ENCODE measurements at regions not wholly inside any gene's neighbourhood (a gene's known extent, or its start where the extent isn't known, plus 50 kb on each side); places are given as distances from the start of the nearest gene placed in this dataset.

DNA sequence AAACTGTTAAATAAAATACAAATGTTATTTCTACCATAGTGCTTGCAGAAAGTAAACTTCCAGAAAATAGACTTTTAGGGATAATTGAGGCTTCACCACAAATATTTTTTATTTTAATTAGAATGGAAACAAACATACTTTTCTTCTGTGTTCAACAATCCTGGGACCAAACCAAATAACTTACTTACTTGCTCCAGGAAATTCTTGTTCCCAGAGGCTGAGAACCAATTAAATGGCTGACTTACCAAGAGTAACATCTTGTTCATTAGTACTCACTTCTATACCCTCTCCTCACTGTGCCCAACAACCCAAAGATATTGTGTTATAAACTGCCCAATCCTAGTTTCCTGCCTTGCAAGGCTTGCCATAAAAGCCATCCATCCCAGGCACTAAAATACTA lies 172.2 kb upstream of the PFN2 start:
- no peak for DNase-seq (ENCODE audit: insufficient read length)
- FAIRE-seq = no peak
- TF ChIP-seq TAF1 (IDR thresholded peaks at IDR 0.05; ENCODE audit: borderline replicate concordance, low read depth, low read length) (no peak), POLR2A (IDR thresholded peaks at IDR 0.05; ENCODE audit: low read depth, low read length) (no peak), POLR2AphosphoS5 (IDR thresholded peaks at IDR 0.05; ENCODE audit: low read depth, low read length) (no peak)

DNA sequence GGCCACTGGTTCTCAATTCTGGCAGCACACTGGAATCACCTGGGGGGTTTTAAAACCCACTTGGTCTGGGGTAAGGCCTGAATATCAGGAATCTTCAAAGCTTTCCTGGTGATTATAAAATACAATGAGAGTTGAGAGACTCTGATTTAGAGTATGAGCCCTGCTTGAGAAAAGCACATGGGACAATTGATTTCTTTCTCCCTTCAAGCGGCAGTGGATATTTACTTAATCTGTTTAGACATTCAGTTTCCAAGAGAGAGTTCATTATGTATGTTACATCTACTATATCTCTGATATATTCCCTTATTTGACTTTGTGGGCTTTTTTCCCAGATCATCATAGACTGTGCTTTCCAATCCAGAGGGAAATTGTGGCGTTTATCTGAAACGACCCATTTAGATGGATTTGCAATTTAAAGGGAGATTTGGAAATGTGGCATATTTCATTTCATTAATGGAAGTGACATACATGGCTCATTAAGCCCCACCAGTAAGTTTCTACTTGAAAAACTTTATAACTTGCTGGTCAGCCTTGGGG lies 171.2 kb upstream of the PFN2 start:
- FAIRE-seq (no peak), DNase-seq (ENCODE audit: insufficient read length) (no peak)
- TF ChIP-seq POLR2A (IDR thresholded peaks at IDR 0.05; ENCODE audit: low read depth, low read length) (no peak), TAF1 (IDR thresholded peaks at IDR 0.05; ENCODE audit: borderline replicate concordance, low read depth, low read length) (no peak), POLR2AphosphoS5 (IDR thresholded peaks at IDR 0.05; ENCODE audit: low read depth, low read length) (no peak)

DNA sequence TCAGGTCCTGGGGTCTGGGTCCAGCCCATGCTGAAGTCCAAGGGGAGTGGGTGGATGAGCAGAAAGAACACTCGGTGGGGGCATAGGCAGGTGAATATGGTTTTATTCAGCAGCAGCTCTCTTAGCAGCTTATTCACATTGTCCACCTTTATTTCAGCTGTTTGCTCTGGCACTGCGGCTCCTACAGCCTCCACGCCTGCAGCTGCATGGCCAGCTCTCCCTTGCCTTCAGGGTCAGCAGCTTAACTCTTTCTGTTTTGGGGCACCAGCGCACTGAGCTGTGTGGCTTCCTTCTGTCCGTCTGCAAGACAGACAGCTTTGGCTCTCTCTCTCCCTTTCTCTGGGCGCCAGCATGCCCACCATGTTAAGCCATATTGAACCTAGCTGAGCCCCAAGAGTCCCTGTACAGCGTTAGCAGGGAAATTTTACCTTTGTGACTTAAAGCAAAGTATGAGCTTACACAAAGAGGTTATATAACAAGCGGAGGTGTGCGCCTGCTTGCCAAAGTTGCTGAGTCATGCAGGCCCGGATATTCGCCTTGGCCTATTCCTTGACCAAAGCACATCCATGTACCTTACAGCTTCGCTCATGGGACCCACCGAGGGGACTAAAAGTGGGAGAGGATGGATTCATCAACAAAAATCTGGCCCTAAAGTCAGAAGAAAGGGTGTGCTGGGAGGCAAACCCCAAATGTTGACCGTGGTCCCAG lies 170.1 kb upstream of the PFN2 start:
- DNase-seq (ENCODE audit: insufficient read length) (no peak), FAIRE-seq (no peak)
- TF ChIP-seq POLR2AphosphoS5 (IDR thresholded peaks at IDR 0.05; ENCODE audit: low read depth, low read length) (no peak), POLR2A (IDR thresholded peaks at IDR 0.05; ENCODE audit: low read depth, low read length) (no peak), TAF1 (IDR thresholded peaks at IDR 0.05; ENCODE audit: borderline replicate concordance, low read depth, low read length) (no peak)

DNA sequence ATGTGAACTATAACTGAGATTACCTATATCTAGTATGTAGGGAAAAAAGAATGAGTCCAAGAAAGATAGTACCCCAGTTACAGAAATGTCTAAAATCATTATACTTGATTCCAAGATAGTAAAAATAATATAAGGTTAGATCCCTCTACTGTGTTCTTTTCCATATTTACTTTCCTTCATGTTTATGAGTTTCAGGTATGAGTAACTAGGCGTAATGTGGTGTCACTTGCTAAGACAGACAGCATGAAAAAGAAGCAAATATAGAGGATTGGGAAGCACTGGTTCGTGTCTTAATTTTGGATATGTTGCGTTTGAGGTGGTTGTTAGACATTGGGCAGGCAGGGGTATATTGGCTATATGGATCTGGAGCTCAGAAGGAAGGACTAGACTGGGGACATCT lies 168.1 kb upstream of the PFN2 start:
- TF ChIP-seq POLR2A (IDR thresholded peaks at IDR 0.05; ENCODE audit: low read depth, low read length) (no peak), POLR2AphosphoS5 (IDR thresholded peaks at IDR 0.05; ENCODE audit: low read depth, low read length) (no peak), TAF1 (IDR thresholded peaks at IDR 0.05; ENCODE audit: borderline replicate concordance, low read depth, low read length) (no peak)
- FAIRE-seq (no peak), DNase-seq (ENCODE audit: insufficient read length) (no peak)

DNA sequence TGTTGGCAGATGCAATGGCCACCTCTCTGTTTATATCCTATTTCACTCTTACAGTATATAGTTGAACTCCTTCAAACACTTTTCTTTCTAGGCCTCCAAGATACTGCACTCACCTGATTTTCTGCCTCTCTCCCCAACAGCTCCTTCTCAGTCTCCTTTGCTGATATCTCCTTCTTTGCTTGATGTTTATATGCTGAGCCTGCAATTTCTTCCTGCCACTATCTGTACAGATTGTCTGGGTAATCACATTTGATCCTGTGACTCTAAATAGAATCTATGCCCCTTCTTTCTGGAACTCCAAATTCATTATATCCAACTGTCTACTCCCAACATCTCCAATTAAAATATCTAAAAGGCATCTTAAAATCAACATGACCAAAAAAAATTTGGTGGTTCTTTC lies 165.5 kb upstream of the PFN2 start:
- no peak for FAIRE-seq

DNA sequence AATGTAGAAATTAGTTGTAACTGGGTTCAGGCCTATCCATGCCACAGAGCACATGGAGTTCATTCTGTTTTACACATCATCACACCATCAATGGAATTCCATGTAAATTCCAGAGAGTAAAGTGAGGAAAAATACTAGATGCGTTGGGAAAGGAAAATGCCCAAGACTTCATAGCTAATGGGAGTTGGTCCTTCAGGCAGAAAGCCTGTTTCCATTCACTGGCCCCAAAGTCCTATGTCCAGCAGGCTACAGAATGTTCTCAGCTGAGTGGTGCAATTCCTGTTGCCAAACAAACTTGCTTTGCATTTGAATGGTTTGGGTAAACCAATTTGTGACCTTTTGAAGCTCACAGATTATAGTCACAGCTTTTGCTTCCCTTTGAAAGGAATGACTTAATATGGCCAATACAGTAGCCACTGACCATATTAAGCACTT lies 164.6 kb upstream of the PFN2 start:
- FAIRE-seq = no peak
- no peak for DNase-seq (ENCODE audit: insufficient read length)
- TF ChIP-seq POLR2AphosphoS5 (IDR thresholded peaks at IDR 0.05; ENCODE audit: low read depth, low read length) (no peak), POLR2A (IDR thresholded peaks at IDR 0.05; ENCODE audit: low read depth, low read length) (no peak), TAF1 (IDR thresholded peaks at IDR 0.05; ENCODE audit: borderline replicate concordance, low read depth, low read length) (no peak)

More for the DNA sequence above, 165.5 kb upstream of the PFN2 start:
- TF ChIP-seq POLR2A (IDR thresholded peaks at IDR 0.05; ENCODE audit: low read depth, low read length) (no peak), TAF1 (IDR thresholded peaks at IDR 0.05; ENCODE audit: borderline replicate concordance, low read depth, low read length) (no peak), POLR2AphosphoS5 (IDR thresholded peaks at IDR 0.05; ENCODE audit: low read depth, low read length) (no peak)
- DNase-seq (ENCODE audit: insufficient read length) = no peak

DNA sequence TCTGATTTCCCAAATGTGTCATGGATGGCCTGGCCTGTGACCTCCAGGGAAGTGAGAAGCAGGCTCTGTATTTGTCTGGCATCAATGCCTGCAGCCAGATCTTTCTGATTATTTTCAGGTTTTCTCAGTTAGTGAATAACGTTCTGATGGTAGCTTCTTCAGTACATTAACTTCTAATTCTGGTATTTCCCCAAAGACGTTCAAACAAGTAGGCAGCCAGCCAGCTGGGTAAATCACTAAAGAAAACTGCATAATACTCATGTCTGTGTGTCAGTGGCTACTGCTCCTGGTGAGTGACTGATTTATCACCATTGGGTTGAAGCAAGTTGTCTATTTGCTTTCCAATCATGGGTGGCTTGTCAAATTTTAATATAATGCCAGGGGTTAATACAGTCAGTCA lies 162.6 kb upstream of the PFN2 start:
- FAIRE-seq (no peak), DNase-seq (ENCODE audit: insufficient read length) (no peak)
- no peak for TF ChIP-seq POLR2A (IDR thresholded peaks at IDR 0.05; ENCODE audit: low read depth, low read length)
- no peak for TF ChIP-seq TAF1 (IDR thresholded peaks at IDR 0.05; ENCODE audit: borderline replicate concordance, low read depth, low read length)
- no peak for TF ChIP-seq POLR2AphosphoS5 (IDR thresholded peaks at IDR 0.05; ENCODE audit: low read depth, low read length)

DNA sequence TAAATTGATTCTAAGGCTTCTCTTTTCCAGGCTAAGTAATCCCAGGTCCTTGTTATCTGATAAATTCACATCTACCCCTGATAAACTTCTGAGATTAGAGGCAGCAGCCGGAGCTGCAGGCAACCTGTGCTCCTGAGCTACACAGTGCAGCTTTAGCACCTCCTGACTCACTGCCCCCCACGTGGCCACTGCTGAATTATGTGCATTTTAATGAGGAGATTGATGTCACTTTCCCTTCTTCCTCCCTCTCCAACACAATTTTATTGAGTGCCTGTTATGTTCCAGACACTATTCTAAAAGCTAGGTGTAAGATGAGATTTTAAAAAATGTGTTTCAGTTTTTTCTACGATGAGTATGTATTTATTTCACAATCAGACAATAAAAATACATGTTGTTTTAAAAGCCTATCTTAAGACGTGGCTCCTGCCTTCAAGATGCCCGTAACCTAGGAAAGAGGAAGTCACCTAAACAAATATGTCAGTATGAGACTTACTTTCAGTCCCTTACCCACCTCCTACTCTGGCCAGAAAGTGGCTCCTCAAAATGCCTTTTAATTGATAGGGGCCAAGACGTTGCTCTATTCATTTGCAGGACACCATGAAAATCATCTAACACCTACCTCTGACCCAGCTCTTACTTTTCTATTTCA lies 161.5 kb upstream of the PFN2 start:
- no peak for DNase-seq (ENCODE audit: insufficient read length)
- no peak for TF ChIP-seq POLR2AphosphoS5 (IDR thresholded peaks at IDR 0.05; ENCODE audit: low read depth, low read length)
- TF ChIP-seq TAF1 (IDR thresholded peaks at IDR 0.05; ENCODE audit: borderline replicate concordance, low read depth, low read length) = no peak
- TF ChIP-seq POLR2A (IDR thresholded peaks at IDR 0.05; ENCODE audit: low read depth, low read length) = no peak
- no peak for FAIRE-seq

DNA sequence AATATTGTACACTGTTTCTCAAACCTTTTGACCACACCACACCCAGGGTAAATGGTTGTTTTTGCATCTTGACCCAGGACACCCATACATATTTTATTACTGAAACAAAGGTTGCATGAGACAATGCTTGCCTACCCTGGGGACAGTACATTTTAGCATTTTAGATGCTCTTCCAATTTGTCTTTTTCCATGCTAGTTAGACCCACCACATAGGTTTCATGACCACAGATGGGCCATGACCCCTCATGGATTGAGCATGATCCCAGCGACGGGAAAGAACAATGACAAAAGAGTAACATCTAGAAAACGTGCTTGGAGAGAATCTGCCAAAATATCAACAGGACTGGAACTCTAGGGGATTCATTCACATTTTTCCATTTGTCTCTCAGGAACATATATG lies 161.0 kb upstream of the PFN2 start:
- FAIRE-seq (no peak), DNase-seq (ENCODE audit: insufficient read length) (no peak)
- TF ChIP-seq TAF1 (IDR thresholded peaks at IDR 0.05; ENCODE audit: borderline replicate concordance, low read depth, low read length) = no peak
- no peak for TF ChIP-seq POLR2A (IDR thresholded peaks at IDR 0.05; ENCODE audit: low read depth, low read length)
- no peak for TF ChIP-seq POLR2AphosphoS5 (IDR thresholded peaks at IDR 0.05; ENCODE audit: low read depth, low read length)

DNA sequence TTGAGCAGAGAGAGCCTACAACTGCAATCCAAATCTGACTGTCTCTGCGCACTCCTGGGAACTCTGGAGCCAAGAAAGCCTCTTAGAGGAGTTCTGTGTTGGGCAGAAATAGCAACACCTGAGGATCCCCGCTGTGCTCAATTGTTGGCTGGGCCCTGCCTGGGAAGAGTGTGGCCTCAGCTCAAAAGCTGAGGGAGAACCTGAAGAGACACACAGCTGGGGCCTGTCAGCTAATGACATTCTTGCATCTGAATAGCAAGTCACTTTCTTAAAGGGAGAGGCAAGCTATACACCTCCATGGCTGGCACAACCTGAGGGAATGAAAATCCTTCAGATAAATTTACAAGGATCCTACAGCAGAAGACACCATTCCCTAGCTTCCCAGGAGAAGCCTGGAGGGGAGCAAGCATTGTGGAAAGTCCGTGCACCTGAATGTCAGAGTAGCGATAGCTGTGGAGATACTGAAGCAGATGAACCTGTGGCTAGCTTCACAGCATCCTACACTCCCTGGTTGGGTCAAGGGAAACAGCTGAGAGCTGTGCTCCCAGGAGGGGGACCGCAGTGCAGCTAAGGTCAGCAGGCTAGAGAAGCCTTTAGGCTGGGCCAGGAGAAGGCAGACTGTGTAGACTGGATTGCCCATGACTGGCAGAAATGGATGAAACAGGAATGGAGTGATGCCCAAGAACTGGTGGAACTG lies 159.9 kb upstream of the PFN2 start:
- FAIRE-seq (no peak), DNase-seq (ENCODE audit: insufficient read length) (no peak)
- TF ChIP-seq POLR2AphosphoS5 (IDR thresholded peaks at IDR 0.05; ENCODE audit: low read depth, low read length) (no peak), POLR2A (IDR thresholded peaks at IDR 0.05; ENCODE audit: low read depth, low read length) (no peak), TAF1 (IDR thresholded peaks at IDR 0.05; ENCODE audit: borderline replicate concordance, low read depth, low read length) (no peak)

DNA sequence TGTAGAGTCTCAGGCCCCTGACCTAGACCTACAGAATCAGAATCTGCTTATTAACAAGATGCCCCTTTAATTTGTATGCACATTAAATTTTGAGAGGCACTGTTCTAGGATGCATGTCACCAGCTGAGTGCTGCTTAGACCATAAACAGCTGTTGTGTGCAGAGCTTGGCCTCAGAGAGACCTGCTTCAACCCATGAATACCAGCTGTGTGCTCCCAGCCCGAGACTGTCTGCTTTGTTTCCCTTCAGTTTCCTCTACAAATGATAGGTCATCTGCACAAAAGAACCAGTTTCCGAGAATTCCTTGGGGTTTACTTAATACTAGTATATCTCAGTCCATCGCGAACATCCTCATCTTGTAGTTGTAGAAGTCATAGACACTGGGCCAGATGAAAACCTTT lies 158.5 kb upstream of the PFN2 start:
- DNase-seq (ENCODE audit: insufficient read length) = no peak
- TF ChIP-seq TAF1 (IDR thresholded peaks at IDR 0.05; ENCODE audit: borderline replicate concordance, low read depth, low read length) (no peak), POLR2AphosphoS5 (IDR thresholded peaks at IDR 0.05; ENCODE audit: low read depth, low read length) (no peak), POLR2A (IDR thresholded peaks at IDR 0.05; ENCODE audit: low read depth, low read length) (no peak)
- FAIRE-seq = no peak

Measured in GM12892 (cell line).